Body of pancreas (tissue), 4 donors: ENCODE measurements at regions not wholly inside any gene's neighbourhood (a gene's known extent, or its start where the extent isn't known, plus 50 kb on each side); places are given as distances from the start of the nearest gene placed in this dataset.

Source experiments
- ATAC-seq: fragments of 150-250 bp; one replicate; pipeline ENCODE4 v1.9.1; 2016
- DNase-seq, 4 donors: peaks; one replicate each; pipeline ENCODE4 v3.0.0-alpha.2; 2019
- H3K27ac ChIP-seq, 4 donors: fragments of 200-600 bp; sonication (generic); 1 replicate in 3 of 4; 2 replicates in 1 of 4; pipeline versions ENCODE4 v1.5.1 to v1.6.1; 2016 to 2019; ENCODE audit warnings: mild to moderate bottlenecking in 1 of 4, mixed read lengths in 1 of 4, moderate library complexity in 1 of 4
- H3K27me3 ChIP-seq, 2 donors: fragments of 200-600 bp; sonication (generic); one replicate each; pipeline ENCODE4 v1.6.0; 2016; ENCODE audit warnings: mild to moderate bottlenecking in 1 of 2
- H3K36me3 ChIP-seq, 2 donors: fragments of 200-600 bp; sonication (generic); replicated peaks in 1 of 2; 2 replicates each; pipeline ENCODE4 v1.5.1; 2016; ENCODE audit warnings: low read depth in 2 of 2; ENCODE audit not compliant: insufficient read depth in 1 of 2
- H3K4me1 ChIP-seq: fragments of 200-600 bp; sonication (generic); one replicate; pipeline ENCODE4 v1.6.0; 2016
- H3K4me3 ChIP-seq, 2 donors: fragments of 200-600 bp; sonication (generic); 1 replicate in 1 of 2; 2 replicates in 1 of 2; pipeline ENCODE4 v1.5.1; 2016 to 2019
- H3K9me3 ChIP-seq, 3 donors: fragments of 200-600 bp; sonication (generic); 1 replicate in 2 of 3; 2 replicates in 1 of 3; pipeline ENCODE4 v1.5.1; 2016
- CTCF ChIP-seq, 7 experiments: fragments of 450-650 bp in 4 of 7; fragments of 200-600 bp in 3 of 7; sonication (generic) in 3 of 7; IDR thresholded peaks; one replicate each; pipeline ENCODE4 v1.5.1; 2016 to 2019; ENCODE audit warnings: antibody characterized with exemption in 7 of 7
- POLR2A ChIP-seq, 3 donors: fragments of 450-650 bp; IDR thresholded peaks; one replicate each; pipeline ENCODE4 v1.6.1; 2016; ENCODE audit warnings: antibody characterized with exemption in 3 of 3, mild to moderate bottlenecking in 2 of 3
- WGBS, 2 donors: methylation state at CpG; one replicate each; pipeline ENCODE4 v1.1.5; 2017; 5-methylcytosine and 5-hydroxymethylcytosine counted together
- intact Hi-C: fragments of 100-400 bp; cut with DNase I; formaldehyde crosslinking; loops from one replicate; pipeline ENCODE4 v1.15.1; 2023

- no peak for DNase-seq
- no peaks in the 10 kb centered on the region for H3K27me3 ChIP-seq
- no peaks in the 10 kb centered on the region for H3K9me3 ChIP-seq
- no peak for TF ChIP-seq CTCF (IDR thresholded peaks at IDR 0.05)
- no peak for TF ChIP-seq POLR2A (IDR thresholded peaks at IDR 0.05)
- no peaks in the 10 kb centered on the region for H3K36me3 ChIP-seq
- ATAC-seq, result no peak
- no peak overlapping the region for H3K4me3 ChIP-seq
- intact Hi-C loops, result no loop called here
- H3K4me1 ChIP-seq, result no peaks in the 10 kb centered on the region
- H3K27ac ChIP-seq, result no peak overlapping the region
- 26 to 54% methylated on average over 3 of the region's 3 CpGs for WGBS, 2 donors
Measured at GRCh38 chr18:11408555-11409065, 200.8 kb upstream of the SLC35G4 start.

DNA sequence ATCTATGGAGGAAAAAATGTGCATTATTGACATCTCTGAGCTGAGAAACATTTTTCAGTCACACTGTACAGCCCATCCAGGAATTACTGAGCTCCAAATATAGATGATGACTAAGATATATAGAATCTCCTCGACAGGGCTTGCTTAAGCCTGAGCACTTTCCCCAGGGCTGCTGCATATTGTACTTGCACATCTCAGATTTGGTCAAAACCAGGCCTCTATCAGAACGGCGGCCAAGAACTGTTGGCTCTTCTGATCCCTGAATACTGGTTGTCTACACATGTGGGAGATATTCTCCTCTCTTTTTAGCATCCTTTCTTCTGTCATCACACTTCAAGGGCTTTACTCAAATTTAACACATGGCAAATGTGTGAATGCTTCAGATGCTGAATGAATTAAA is 201.5 kb upstream of the SLC35G4 start:
- Histone ChIP-seq H3K36me3 (no peaks in the 10 kb centered on the region), H3K27me3 (no peaks in the 10 kb centered on the region), H3K9me3 (no peaks in the 10 kb centered on the region), H3K4me3 (no peak overlapping the region), H3K4me1 (no peaks in the 10 kb centered on the region), H3K27ac (no peak overlapping the region)
- no peak for ATAC-seq
- TF ChIP-seq POLR2A (IDR thresholded peaks at IDR 0.05) (no peak), CTCF (IDR thresholded peaks at IDR 0.05) (no peak)
- WGBS, 2 donors, result 56 to 61% methylated on average over 3 of the region's 3 CpGs
- intact Hi-C loops, result no loop called here
- DNase-seq, result no peak

DNA sequence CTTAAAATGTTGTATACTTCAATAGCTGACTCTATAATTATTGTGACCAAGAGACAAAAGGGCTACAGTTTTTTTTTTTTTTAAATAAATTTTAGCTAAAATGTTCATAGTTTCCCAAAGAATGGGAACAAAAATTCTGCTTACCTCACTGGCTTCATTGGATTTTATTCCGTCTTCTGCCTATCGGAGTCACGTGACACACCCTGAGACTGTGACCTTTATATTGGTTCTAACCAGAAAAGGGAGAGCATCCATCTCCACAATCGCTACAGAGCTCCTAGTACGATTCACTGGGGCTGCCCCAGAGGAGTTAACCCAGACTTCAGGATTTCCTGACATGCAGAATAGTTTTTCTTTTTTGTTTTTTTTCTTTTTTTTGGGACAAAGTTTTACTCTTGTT is 203.6 kb upstream of the SLC35G4 start:
- Histone ChIP-seq H3K36me3 (no peaks in the 10 kb centered on the region), H3K4me3 (no peak overlapping the region), H3K27me3 (no peaks in the 10 kb centered on the region), H3K4me1 (no peaks in the 10 kb centered on the region), H3K27ac (no peak overlapping the region), H3K9me3 (no peaks in the 10 kb centered on the region)
- DNase-seq, result no peak
- no peak for ATAC-seq
- WGBS, 2 donors, result 70 to 72% methylated on average over 5 of the region's 5 CpGs
- TF ChIP-seq POLR2A (IDR thresholded peaks at IDR 0.05), result no peak
- no peak for TF ChIP-seq CTCF (IDR thresholded peaks at IDR 0.05)
- intact Hi-C loops, result no loop called here

DNA sequence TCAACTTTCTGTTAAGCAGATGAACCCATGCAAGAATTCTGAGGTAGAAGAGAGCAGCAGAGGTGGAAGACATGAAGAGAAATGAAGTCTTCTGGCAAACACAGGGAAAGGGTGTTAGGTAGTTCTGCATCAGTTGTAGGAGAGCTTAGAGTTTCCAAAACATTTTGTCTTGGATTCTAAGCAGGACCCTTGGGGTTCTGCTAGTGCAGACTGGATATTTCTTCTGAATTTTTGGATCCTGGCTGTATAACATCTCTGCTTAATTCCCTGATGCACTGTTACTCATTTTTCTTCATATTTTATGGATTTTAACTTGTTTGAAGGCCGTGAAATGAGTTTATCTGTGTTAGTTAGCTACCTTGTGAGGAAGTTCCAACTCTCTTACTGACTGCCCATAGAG is 208.7 kb upstream of the SLC35G4 start:
- ATAC-seq (no peak), DNase-seq (no peak)
- TF ChIP-seq CTCF (IDR thresholded peaks at IDR 0.05) (no peak), POLR2A (IDR thresholded peaks at IDR 0.05) (no peak)
- 25 to 28% methylated on average over 1 of the region's 1 CpG for WGBS, 2 donors
- Histone ChIP-seq H3K4me3 (no peak overlapping the region), H3K36me3 (no peaks in the 10 kb centered on the region), H3K9me3 (no peaks in the 10 kb centered on the region), H3K27ac (no peak overlapping the region), H3K27me3 (no peaks in the 10 kb centered on the region), H3K4me1 (no peaks in the 10 kb centered on the region)
- intact Hi-C loops, result no loop called here

DNA sequence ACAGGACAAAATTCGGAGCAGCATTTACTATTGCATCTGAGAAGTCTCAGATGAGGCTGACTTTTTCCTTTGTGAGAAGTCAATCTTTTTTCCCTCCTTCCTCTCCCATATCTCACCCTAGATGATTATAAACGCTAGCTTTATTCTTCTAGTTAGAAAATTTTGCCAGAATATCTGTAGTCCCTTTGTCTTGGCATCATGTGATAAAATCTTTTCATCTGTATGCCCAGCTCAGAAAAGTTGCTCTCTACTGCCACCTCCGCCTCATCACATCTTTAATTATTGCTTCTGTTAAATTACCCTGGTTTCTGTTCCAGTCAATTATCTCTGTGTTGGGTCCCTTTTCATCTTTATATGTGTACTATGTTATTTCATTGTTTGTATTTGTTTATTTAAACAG is 210.8 kb upstream of the SLC35G4 start:
- no peak for TF ChIP-seq CTCF (IDR thresholded peaks at IDR 0.05)
- no peak for TF ChIP-seq POLR2A (IDR thresholded peaks at IDR 0.05)
- Histone ChIP-seq H3K4me3 (no peak overlapping the region), H3K27me3 (no peaks in the 10 kb centered on the region), H3K4me1 (no peaks in the 10 kb centered on the region), H3K9me3 (no peaks in the 10 kb centered on the region), H3K36me3 (no peaks in the 10 kb centered on the region), H3K27ac (no peak overlapping the region)
- DNase-seq (no peak), ATAC-seq (no peak)
- WGBS, 2 donors, result 61 to 62% methylated on average over 3 of the region's 3 CpGs
- intact Hi-C loops, result no loop called here
